SKM-1 treated with dmso at 0.1 percent for 144 hours (cell line): ENCODE measurements at regions not wholly inside any gene's neighbourhood (a gene's known extent, or its start where the extent isn't known, plus 50 kb on each side); places are given as distances from the start of the nearest gene placed in this dataset.
"Not testable (repeated sequence)": the region's sequence is repeated elsewhere in the genome, so short reads cannot be mapped to it uniquely, and the experiment has no call there.

Experiments
- DNase-seq: peaks from one replicate; lab custom pipeline; 2025; ENCODE audit not compliant: unreplicated experiment; lab: John Stamatoyannopoulos, UW

DNA sequence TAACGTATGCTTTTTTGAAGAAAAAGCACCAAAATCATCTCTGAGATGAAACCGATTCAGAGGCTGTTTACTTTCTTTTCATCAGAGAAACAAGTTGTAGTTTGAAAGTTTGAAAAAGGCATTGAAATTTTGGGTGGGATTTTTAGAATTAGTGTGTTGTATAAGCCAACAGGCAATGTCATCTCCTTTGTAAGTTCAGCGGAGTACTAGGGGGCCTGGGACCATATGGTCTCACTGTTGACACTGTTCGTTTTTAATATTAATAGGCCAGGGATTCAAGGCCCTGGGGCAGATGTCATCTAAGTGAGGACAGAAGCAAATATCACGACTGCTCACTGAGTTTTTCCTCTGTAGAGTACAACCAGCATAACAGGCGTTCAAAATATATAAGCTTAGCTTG is 256.2 kb upstream of the RARB start:
- no peak for DNase-seq

DNA sequence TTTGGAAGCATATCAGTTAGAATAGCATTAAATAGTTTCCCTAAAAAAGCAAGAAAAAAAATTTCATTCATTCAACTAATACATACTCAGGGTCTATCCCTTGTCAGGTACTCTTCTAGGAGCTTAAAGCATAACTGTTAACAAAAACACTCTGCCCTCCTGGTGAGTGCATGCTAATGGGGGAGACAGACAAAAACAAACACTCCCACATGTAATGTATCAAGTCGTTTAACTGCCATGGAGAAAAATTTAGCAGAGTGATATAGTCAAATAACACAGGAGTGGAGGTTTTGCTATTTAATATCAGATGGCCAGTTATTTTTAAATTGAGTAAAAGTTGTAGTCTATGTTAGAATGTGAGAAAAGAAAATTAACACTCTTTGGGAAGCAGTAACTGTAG is 254.5 kb upstream of the RARB start:
- no peak for DNase-seq

DNA sequence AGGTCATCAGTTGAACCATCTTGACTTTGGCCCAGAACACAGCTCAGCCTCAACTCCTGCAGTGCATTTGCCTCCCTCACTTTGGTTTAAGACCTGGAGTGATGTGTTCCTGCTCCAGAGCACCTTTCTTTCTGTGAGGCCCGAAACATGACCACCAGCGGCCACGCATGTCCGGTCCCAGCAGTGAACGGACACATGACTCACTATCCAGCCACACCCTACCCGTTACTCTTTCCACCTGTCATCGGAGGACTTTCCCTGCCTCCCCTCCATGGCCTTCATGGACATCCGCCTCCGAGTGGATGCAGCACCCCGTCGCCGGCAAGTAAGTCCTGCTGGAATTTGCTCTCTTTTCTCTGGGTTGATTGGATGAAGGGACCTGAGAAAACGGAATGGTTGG is 253.8 kb upstream of the RARB start:
- no peak for DNase-seq

DNA sequence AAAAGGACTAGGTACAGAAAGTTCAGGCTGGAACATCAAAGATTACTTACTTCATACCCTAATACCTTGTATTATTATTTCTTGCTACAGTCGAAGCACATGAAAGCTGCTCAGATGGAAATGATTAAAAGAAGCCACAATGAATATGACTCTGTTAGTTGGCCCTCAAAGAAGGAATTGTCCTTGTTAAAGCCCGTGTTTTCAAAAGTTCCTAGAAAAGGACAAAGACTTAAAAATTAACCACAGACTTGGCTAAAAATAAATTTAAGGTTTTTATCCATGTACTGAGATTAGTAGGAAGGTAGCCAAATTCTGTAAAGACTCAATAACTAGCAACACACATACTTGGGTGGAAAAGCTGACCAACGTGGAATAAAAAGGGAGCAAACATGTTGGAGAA is 251.0 kb upstream of the RARB start:
- DNase-seq, result no peak

DNA sequence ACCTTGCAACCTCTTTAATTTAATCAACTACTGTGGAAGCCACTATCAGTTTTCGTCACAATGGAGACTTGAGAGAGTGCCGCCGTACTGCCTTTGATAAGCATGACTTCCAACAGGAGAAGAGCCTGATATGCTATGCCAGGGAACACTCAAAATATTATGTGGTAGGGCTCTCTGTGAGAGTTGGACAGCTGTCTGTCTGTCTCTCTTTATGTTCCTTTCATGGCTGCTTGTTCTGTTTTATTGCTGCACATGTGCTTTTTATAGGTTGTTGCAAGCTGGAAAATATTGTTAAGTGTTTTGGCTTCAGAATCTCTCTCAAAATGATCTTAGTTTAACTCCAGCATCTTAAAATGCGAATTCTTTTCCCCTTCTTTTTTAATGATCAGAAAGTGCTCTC is 249.4 kb upstream of the RARB start:
- DNase-seq, result no peak

DNA sequence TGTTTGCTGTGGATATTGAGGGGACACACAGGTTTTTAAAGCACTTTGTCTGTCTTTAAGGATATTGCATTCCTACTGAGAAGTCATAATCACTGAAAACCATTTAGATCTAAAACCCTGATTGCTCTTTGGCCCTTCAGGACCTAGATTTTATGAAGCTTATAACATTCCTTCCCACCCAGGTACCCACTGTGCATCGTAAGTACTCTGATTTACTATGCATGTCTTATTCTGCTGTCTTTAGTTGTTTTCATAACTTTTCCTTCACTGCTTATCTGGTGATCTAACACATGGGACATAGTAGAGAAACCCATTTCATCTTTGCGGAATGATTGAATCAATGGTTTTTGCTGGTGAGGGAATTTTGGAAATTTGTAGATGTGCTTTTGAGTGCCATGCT is 247.0 kb upstream of the RARB start:
- no peak for DNase-seq

DNA sequence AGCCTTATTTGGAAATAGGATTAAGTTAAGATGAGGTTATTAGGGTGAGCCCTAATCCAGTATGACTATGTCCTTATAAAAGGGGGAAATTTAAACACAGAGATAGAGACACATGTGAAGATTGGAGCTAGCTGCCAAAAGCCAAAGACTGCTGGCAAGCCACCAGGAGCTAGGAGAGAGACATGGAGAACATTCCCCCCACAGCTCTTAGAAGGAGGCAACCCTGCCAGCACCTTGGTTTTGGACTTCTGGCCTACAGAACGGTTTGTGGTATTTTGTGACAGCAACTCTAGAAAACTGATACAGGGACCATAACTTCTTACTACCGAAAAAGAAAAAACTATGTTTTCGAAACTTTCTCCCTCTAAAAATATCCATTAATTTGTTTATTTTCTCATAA is 245.3 kb upstream of the RARB start:
- DNase-seq, result no peak

DNA sequence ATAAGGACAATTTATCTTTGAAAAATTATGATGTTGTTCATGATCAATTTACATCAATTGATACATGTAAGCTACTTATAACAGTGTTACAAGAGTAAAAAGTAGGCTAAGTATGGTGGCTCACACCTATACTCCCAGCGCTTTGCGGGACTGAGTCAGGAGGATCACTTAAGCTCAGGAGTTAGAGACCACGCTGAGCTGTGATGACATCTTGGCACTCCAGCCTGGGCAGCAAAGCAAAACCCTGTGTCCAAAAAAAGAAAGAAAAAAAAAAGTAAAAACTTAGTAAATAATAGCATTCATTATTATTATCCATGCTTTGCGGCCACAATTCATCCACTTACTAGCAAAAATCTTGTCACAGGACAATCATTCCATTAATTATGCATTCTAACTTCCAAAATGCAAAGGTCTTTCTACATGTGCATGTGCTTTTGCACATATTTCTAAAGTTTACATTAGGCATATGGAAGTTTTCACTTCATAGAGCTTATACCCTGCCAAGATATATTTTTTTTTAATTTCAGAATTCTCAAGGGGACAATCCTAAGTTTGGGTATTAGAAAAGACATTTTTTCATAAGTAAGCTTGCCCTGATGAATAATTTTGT is 243.3 kb upstream of the RARB start:
- no peak for DNase-seq

DNA sequence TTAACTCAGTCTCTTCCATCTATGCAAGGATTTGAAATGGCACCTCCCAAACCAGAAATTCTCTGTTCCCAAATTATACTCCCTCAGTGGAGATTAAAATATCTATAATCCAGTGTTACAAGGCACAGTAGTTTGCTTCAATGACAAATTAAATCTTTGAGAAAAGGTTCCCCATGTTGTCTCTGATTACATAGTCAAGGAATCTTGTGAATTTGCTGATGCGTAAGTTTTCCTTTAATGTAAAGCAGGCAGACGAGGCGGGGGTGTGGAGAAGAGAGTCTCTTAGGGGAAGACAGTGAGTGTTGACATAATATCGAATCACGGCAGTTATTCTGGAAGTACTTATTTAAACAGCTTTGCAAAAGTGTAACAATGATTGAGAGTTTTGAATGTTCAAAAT is 236.4 kb upstream of the RARB start:
- DNase-seq, result no peak

DNA sequence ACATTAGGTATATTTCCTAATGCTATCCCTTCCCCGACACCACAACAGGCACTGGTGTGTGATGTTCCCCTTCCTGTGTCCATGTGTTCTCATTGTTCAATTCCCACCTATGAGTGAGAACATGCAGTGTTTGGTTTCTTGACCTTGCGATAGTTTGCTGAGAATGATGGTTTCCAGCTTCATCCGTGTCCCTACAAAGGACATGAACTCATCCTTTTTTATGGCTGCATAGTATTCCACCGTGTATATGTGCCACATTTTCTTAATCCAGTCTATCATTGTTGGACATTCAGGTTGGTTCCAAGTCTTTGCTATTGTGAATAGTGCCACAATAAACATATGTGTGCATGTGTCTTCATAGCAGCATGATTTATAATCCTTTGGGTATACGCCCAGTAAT is 228.5 kb upstream of the RARB start:
- not testable (repeated sequence) for DNase-seq

DNA sequence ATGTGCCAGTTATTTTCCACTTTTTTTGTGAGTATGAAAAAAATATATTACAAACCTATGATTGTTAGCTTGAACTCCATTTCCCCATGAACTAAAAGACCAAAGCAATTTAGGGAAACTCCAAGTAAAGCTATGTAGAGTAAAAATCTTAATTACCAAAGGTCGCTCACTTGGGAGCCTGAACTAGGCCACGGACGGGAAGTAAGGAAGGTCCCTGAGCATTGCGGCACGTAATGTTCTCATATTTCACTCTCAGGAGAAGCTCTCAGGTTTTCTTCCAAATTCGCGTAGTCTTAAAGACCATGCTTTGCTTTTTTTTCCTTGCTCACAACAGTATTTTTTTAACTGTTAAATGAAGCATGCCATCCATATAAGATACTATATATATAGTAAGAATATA is 215.3 kb upstream of the RARB start:
- DNase-seq, result no peak

DNA sequence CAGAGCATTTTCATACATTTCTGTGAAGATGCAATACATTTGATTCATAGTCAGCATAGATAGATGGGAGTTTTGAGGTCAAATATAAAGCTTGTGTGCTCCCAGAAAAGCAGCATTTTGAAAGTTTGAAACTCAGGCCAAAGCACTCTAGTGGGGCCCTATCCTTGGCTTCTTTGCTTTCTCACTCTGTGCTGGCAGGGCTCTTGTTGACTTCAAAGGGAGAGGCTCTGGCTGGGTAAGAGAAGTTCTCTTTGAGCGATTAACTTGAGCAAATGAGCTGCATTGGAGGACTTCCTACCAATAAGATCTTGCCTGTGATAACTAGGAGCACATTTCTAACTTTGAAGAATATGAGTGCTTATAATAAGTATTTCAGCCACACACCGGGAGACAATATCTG is 214.0 kb upstream of the RARB start:
- no peak for DNase-seq

DNA sequence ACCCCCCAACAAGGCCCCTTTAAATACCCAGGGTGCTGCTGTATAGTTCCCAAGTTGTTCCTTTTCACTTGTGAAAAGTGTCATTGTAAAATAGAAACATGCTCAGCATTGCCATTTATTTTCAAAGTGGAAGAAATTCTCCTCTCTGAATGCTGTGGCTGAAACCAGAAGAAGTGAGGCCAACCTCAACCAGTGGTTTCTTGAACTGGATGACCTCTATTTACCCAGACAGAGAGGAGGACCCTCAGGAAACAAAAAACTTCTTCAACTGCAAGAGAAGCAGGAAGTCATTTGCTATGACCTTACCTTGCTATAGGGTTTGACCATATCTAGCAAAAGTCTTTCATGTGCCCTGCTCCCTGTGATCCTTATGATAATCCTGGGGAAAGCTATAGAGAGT is 209.7 kb upstream of the RARB start:
- DNase-seq, result no peak

DNA sequence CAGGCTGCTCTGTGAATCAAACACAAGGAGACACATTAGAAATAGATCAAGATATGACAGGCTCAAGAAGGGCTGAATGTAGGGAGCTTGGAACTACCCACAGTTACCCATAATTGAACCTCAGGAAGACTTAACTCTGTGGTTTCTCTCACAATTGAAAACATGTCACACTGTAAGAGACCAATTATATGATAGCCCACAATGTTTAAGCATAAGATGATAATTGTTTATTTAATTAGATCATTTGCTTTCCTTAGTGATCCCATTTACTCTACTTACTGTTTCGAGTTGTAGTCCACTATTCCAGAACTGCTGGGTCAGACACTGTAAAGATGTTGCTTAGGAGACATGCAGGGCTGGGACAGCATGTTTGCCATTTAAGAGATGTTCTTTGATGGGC is 201.3 kb upstream of the RARB start:
- no peak for DNase-seq

DNA sequence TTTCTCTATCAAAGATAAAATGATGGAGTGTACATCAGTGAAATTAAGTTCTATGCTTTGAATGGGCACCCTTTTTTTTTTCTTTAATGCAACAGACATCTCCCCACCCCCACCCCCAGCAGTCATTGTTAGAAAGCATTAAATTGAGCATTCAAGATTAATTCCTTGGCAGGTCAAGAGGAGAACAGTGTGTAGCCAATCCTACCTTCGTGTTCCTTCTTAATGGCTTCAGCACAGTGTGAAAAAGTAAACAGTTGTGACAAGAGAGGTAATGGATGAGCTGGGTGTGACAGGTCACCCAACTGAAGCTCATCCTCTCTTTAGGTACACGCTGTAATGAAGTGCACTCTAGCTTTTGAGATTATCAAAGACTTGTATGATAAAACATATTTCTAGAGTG is 198.5 kb upstream of the RARB start:
- no peak for DNase-seq

DNA sequence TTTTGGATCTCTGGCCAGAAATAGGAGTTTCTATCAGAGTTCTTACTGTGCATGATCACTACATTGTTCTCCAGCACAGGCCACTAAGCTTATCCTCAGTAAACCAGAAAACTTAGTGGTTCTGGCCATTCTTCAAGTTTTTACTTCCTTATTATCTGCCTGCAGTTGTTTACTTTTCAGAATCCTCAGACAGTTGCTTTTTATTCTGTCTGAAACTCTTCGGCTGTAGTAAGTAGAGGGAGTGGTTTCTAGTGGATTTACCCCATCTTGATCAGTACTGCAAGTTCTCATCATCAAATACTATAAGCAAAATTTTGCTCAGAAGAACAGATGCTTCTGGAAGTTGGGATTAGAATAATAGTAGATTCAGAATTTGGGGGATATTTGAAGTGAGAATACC is 193.0 kb upstream of the RARB start:
- DNase-seq, result no peak

DNA sequence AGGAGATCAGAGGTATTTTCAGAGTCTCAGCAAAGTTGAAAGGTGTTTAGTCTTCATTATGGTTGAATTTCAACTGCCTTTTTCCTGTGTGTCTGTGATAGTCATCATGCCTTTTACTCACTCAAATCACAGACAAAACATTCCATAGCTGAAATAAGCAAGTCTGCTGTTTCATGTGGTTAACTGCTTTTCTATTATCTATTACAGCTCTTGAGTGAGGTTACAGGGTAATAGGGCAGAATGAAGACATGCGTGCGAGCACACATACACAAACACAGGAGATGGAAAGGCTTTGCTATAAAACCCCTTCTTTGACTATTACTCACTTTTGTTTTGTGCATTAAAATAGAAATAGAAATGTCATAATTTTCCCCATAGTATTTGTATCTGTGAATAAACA is 192.6 kb upstream of the RARB start:
- no peak for DNase-seq

DNA sequence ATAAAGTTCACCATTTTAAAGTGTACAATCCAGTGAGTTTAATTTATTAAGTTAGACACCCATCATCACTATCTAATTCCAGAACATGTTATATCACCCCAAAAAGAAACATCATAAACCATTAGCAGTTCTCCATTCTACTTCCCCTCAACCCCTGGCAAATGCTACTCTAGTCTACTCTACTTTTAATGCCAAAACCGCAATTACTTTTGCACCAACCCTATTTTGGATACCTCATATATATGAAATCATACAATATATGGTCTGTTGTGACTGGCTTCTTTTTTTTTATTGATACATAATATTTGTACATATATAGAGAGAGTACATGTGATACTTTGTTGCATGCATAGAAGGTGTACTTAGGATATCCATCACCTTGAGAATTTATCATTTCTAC is 190.5 kb upstream of the RARB start:
- no peak for DNase-seq

DNA sequence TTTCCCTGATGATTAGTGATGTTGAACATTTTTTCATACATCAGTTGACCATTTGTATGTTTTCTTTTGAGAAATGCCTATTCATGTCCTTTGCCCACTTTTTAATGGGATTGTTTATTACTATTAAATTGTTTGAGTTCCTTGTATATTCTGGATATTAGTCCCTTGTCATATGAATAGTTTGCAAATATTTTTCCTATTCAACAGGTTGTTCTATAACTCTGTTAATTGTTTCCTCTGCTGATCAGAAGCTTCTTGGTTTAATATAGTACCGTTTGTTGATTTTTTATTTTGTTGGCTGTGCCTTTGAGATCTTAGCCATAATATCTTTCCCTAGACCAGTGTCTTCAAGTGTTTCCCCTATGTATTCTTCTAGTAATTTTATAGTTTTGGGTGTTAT is 189.0 kb upstream of the RARB start:
- DNase-seq, result no peak

DNA sequence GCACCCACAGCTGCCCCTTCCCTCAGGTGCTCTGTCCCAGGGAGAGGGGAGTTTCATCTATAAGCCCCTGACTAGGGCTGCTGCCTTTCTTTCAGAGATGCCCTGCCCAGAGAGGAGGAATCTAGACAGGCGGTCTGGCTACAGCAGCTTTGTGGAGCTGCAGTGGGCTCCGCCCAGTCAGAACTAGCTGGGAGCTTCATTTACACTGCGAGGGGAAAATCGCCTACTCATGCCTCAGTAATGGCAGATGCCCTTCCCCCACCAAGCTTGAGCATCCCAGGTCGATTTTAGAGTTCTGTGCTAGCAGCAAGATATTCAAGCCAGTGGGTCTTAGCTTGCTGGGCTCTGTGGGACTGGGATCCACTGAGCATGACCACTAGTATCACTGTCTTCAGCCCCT is 181.2 kb upstream of the RARB start:
- DNase-seq, result no peak

DNA sequence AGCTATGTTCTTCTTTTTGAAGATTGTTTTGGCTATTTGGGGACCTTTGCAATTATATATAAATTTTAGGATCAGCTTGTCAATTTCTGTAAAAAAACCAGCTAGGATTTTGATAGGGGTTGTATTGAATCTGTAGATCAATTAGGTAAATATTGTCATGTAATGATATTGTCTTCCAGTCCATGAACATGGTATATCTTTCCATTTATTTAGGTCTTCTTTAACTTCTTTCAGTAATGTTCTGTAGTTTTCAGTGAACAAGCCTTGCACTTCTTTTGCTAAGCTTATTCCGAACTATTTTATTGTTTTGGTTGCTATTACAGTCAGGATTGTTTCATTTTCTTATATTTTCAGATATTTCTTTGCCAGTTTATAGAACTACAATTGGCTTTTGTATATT is 175.8 kb upstream of the RARB start:
- no peak for DNase-seq

DNA sequence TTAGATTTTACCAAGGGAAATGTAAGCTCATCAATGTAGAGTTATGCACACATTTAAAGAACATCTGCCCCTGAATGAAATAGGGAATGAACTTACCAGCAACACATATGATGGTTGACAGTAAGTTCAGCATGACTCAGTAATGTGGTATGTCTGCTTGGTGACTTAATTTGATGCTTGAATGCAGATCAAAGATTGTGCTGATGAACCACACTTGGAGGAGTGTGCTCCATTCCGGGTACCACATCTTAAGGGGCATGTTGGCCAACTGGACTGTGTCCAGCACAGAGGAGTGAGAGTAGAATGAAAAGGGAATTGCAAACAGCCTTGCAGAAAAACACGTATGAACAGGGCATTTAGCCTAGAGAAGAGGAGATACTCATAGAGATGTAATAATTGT is 171.0 kb upstream of the RARB start:
- no peak for DNase-seq

DNA sequence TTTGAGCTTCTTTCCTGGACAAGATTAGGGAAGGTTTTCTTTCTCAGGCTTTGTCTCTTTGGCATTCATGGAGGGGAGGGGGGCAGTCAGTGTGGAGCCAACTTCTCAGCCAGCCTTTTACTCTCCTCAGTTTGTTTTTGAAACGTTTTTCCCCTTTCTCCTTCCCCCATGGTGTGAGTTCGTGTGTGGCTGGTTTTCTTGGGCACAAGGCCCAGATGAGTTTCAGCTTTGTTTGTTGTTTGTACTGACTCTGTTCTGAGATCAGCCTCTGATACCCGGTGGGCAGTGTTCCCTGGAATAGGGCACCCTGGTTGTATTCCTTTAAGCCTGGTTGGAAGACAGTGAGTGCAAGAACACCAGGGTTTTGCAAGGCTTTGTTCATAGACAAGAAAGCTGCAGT is 168.2 kb upstream of the RARB start:
- DNase-seq, result no peak

DNA sequence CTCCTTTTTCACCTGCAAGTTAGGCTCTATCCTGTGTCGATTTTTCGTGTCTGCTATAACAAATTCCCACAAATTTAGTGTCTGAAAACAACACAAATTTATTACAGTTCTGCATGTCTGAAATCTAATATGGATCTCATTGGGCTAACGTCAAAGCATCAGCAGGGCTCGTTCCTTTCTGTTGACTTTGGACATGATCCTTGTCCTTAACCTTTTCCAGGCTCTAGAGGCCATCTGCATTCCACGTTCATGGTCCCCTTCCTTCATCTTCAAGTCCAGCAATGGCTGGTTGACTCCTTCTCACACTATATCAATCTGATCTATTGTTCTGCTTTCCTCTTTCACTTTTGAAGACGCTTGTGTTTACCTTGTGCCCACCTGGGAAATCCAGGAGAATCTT is 165.7 kb upstream of the RARB start:
- no peak for DNase-seq
